ENCODE measurements at regions not wholly inside any gene's neighbourhood (a gene's known extent, or its start where the extent isn't known, plus 50 kb on each side); places are given as distances from the start of the nearest gene placed in this dataset.
"Not testable (repeated sequence)": the region's sequence is repeated elsewhere in the genome, so short reads cannot be mapped to it uniquely, and the experiment has no call there.

DNA sequence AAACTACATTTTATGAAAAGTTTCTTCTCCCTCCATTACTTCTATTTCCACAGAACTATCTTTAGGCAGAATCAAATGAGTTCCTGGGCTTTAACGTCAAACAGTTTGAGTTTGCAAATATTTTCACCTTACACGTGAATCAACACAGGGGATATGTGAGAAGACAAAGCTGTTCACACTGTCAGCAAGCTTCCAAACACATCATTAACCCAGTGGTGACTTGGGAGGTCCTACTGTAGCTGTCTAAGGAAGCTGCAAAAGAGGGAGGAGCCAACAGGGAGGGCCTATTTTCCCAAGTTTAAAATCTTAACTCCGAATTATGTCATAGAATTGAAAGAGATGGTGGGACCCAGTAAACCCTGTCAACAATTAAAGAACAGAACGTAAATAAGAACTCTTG lies 337.8 kb upstream of the DNAJC19 start:
- DNase-seq: no peak

DNA sequence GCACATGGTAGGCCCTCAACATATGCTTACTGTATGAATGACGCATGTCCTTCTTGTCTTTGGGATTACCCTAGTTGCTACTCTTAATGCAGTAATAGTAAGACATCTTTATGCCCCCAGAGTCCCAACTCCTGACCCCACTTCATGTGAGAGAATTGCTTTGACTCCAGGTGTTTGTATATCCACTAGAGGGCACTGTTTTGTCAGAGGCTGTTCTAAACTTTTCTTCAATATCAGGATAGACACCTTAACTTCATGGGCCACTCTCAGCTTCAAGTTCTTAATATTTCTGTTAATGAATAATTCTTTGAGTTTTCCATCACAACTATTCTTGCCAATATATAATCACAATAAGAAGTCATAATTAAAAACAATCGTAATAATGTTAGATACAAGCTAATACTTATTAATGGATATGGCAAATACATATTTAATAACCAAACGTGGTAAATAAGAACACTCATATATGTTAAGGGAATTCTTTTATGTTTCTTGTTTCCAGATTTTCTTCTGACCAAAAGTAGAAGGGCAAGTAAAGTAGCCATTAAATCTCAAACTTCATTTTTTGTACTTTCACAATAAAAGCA lies 337.2 kb upstream of the DNAJC19 start:
- peak; percentile 48 to 58 for DNase-seq

DNA sequence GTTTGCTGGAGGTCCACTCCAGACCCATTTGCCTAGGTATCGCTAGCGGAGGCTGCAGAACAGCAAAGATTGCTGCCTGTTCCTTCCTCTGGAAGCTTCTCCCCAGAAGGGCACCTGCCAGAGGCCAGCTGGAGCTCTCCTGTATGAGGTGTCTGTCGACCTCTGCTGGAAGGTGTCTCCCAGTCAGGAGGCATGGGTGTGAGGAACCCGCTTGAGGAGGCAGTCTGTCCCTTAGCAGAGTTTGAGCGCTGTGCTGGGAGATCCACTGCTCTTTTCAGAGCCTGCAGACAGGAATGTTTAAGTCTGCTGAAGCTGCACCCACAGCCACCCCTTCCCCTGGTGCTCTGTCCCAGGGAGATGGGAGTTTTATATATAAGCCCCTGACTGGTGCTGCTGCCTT lies 335.0 kb upstream of the DNAJC19 start:
- DNase-seq: not testable (repeated sequence)

DNA sequence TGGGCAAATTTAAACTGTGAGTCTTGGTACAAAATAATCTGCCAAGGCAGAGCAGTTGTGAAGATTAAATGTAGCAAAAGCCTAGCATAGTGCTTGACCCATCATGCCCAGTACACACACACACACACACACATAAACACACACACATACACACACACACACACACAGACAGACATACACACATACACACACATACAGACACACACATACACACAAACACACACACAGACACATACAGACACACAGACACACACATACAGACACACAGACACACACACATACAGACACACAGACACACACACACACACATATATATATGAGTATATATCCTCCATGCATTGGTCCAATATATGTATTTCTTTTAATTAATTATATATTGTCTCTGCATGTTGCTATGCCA lies 328.8 kb upstream of the DNAJC19 start:
- DNase-seq: no peak

DNA sequence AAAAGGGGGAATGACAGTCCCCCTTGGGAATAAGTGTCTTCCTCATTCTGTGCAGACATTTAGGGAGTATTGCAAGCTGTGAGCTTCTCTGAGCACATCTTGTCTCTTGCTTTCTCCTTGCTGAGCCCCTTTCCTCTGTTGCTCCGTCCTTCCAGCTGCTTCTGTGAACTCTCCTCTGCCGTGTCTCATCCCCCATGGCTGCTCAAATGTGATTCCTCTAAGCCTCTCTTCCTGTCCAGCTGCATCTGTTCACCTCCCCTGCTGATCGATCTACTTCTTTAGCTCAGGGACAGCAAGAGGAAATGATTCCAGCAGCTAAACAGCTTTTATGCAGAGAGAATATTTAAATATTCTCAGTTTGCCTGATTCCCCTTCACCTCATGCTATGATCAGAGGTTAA lies 328.0 kb upstream of the DNAJC19 start:
- no peak for DNase-seq

DNA sequence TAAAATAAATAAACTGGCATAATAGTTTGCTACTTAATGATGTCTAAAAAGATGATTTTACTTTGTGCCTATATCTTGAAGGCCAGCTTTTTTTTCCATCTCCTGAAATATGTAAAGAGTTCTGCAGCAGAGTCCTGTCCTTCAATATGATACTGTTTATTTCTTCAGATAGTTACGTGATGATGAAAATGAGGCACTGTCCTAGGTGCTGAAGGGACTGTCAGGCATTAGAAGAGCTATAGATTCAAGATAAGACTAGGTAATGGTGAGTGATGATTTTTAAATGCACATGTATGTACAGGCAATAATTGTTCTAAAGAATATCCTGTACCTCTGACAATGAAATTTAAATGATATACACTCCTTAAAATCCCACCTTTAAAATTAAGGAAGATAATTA lies 326.9 kb upstream of the DNAJC19 start:
- DNase-seq: peak in 1 of 2 experiments; percentile 30

DNA sequence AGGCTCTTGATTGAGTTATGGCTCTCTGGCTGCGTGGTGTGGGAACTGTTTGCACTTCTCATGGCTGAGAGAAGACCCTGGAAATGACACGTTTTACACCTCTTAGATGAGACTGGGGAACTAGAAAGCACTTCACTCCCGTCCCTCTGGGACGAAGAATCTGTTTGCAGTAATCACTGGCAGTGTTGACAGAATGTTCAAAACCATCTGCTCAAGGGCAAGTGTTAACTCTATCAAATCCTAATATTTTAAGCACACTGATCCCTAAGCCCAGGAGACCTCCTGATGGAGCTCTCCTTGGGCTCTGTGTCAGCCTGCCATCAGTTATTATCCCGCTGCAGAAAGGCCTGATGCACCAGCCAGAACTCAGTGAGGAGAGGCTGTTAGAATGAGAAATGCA lies 323.8 kb upstream of the DNAJC19 start:
- no peak for DNase-seq

DNA sequence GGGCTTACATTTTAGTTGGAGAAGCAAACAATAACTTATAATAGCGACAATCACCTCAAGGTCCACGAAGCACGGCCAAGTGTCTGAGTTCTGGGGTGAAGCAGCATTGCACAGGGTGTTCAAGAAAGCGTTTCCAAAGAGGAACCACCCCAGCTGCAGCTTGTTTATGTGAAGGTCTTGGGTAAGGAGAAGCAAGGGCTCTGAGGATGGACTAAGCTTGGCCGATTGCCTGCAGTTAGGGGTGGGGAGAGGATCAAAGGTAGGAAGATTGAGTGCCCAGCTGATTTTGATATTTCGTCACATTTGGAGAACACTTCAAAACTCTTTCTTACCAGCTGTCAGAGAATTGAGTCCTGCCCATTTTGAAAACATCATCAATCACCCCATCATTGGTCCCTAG lies 321.6 kb upstream of the DNAJC19 start:
- no peak for DNase-seq

DNA sequence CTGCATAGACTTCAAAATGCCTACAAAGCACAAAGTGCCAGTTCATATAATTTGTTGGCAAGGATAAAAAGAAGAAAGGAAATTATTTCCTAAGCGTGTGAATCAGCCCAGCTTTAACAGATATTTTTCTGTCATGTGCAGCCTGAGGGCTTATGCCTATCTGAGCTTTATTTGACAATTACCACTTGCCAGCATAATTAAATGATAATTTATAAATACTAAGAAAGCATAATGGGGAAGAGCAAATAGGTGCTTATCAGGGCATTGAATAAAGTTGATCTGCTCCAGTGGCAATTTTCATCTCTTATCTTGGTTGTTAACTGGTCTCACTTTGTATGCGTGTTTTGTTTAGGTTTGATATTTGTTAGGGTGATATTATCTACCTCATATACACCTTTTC lies 313.4 kb upstream of the DNAJC19 start:
- DNase-seq: no peak

DNA sequence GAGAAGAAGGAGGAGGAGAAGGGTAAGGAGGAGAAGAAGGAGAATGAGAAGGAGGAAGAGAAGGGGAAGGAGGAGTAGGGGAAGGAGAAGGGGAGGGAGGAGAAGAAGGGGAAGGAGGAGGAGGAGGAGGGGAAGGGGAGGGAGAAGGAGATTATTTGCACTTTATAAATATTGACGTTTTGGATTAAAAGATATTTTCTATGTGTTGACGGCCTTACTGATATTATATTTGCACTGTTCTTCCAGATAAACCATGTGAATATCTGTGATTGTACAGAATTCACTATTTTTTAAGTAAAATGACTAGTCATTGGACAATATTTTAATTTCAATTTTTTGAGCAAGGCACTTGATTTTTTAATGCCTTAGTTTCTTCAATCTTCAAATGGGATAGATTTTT lies 310.5 kb upstream of the DNAJC19 start:
- no peak for DNase-seq

DNA sequence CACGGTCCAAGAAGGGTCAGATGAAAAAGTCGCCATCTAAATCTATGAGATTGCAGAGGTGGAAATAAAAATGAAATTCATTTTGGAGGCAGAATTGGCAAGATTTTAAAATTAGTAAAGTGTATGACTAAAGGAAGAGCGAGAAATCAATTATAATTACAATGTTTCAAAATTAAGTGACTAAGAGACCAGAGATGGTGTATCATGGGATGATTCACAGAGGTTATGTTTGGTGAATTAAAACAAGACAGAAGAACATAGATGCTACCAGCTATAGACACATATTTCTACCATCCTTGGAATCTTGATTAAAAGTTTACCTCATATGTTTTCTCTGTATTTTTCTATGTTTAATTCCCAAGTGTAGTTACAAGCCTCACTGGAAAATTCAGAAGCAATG lies 308.9 kb upstream of the DNAJC19 start:
- DNase-seq: no peak

DNA sequence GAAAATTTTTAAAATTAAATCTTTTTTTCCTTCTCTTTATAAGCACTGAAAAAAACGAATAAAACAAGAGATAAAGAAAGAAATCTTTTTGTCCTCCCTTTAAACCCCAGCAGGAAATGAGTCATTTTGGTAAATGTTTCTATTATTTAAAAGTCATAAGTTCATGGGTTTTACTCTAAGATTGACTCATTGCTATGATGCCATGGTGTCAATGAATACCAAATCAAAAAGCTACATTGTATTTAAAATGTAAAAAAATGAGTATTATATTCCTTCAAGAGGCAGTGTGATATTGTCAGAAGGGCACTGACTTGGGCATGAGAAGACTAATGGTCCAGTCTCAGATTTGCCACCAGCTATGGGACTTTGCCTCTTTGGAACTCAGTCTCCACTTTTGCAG lies 303.4 kb upstream of the DNAJC19 start:
- DNase-seq: no peak

DNA sequence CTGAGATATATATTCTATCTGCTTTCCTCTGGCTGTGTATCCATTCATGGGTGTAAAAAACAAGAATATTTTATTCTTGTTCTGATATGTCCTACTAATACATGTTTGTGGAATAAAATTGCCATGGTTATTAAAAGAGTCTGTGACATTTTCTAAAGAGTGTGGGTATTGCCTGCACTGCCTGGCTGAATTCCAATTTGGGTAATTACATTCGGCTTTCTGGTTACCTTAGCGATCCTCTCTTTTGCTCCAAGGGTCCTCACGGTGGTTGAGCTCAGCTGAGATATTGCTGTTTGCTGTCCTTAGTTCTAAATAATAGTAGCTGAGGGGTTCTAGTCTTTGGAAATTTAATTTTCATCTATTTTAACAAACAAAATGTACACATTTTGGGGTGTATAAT lies 301.4 kb upstream of the DNAJC19 start:
- DNase-seq: no peak

DNA sequence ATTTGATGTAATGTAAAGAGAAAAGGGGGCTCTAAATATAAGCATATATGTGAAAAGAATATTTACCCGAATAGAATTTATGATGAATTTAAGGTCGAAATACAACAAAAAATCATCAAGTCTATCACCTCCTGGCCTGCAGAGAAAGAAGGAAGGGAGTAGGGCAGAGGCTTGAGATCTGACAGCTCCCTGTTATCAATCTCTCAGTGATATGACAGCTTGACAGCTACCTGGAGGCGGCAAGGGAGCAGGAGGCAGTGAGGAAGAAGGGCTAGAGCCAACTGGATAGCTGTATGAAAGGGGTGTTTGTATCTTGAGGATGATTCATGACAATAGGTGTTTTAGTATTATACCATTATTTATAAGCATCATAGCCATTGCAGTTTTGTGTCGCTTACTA lies 299.8 kb upstream of the DNAJC19 start:
- no peak for DNase-seq

DNA sequence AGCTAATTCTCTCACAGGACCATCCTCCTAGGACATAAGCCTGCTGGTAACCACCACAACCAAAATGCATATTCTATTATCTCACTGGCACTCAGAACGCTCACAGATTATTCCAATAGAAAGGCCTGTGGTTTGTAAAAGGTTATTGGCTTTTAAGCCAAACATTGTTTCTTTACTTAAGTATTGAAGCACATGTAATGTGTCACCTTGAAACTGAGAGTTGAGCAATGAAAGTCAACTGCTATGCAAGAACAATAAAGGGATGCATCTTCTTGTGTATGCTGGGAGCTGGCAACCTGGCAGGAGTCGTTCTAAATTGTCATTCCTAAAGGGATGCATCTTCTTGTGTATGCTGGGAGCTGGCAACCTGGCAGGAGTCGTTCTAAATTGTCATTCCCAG lies 298.6 kb upstream of the DNAJC19 start:
- no peak for DNase-seq

DNA sequence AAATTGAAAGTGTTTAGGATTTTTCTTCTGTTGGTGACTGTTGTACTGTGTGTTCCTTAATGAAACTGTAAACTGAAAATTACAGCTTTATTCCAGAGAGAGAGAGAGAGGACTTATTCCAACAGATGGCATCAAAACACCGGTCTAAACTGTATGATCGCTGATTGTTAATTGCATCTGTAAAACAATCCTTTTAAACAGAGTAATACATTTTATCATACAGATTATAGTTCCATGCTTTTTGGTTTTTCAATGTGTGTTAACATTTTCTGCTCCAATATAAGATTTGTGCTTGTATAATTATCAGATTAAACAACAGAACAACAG lies 289.7 kb upstream of the DNAJC19 start:
- no peak for DNase-seq

DNA sequence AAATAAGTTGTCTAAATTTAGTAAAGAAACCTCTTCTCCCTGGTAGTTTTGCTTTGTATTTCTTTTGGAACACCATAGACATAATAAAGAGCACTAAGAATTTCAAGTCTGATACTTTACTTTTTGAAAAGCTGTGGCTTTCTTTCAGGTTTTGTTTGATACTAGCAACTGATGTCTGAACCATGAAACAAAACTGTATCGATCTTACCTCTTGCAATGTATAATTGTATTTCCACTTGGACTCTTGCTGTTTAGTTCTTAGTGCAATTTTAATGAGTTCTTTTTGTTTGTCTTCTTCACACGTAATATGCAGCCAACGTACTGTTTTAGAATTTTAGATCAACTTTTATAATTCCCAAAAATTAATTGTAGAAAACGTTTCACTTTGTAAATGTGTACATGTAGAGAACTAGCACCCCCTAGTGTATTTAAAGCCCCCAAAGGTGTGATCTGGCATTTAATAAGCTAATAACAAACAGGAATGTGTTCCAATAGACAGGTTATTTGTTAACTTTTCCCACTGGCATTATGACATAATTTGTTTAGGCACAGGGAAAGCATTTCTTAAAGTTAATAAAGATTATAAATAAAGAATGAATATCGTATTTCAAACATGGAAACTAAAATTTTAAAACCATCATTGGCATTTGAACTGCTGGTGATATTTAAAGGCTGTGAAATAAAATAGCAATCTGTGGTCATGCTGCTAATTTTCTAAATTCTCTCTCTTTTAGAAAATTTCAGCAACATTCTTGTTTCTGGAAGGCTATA lies 289.1 kb upstream of the DNAJC19 start:
- DNase-seq: no peak

DNA sequence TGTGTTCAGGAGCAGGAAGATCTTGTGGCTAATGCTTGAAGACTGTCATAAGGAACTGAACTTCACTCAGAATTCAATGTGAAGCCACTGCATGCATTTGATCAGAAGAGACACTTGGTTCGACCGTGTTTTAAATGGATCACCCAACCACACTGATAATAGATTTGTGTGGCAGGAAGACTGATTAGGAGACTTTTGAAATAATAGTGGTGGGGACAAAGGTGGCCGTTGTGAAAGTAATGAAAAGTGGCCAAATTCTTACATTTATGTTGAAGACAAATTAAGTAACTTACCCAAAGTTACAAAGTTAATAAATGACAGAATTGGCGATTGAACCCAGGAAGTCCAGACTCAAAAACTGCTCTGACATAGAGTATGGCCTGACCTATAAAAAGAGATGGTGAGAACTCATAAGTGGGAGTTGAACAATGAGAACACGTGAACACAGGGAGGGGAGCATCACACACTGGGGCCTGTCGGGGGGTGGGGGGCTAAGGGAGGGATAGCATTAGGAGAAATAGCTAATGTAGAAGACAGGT lies 286.9 kb upstream of the DNAJC19 start:
- DNase-seq: no peak

DNA sequence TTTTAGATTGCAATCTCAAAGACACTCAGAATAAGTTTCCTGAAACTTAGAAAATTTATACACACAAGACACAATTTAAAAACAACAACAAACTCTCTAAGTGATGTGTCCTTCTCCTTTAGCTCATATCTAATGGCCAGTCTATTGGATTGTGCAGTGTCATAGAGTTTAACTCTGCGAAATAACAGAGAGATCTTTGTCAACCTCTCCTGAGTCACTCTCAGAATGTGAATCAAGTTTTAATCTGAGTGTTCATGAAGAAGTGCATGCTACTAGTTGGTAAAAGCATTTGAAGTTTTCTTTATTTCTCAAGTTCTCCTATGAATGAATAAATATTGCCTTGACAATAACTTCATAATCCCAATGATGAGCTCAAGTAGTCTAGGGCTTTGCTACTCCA lies 284.5 kb upstream of the DNAJC19 start:
- no peak for DNase-seq

DNA sequence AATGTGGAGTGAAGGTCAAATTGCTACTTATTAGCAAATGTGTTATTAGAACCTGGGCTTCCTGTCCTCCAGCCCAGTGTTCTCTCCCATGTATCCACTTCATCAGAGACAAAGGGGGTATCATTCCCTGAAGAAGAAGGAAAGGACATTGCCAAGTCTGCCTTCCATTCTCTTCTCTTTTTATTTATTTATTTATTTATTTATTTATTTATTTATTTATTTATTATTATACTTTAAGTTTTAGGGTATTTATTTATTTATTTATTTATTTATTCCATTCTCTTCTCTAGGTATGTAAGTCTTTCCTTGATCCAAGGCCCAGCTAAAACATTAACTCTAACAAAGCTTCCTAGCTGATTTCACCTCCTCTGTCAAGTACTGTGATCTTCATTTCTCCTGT lies 277.8 kb upstream of the DNAJC19 start:
- DNase-seq: no peak

DNA sequence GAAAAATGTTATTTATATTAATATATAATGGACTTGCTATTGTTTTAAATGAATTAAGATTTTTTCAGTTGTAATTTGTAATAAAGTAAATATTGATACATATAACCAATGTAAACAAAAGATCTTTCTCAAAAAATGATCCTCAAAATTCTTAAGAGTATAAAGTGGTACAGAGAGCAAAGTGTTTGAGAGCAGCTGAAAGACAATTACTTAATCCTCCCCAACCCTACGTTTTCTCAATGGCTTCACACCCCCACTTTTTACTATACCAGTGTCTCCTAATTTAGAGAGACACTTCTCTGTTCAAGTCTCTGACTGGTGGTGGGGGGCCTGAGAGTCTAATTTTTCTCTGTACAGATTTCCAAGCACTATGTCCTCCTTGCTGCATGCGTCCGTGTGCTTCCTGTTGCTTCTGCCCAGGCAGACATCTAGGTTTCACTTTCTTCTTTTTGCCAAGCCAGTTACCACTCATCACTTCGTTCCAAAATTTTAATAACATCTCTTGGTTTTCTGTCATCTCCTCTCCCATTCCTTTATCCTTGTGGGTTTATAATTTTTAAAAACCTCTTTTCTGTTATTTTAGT lies 276.3 kb upstream of the DNAJC19 start:
- DNase-seq: peak in 1 of 2 experiments; percentile 2

DNA sequence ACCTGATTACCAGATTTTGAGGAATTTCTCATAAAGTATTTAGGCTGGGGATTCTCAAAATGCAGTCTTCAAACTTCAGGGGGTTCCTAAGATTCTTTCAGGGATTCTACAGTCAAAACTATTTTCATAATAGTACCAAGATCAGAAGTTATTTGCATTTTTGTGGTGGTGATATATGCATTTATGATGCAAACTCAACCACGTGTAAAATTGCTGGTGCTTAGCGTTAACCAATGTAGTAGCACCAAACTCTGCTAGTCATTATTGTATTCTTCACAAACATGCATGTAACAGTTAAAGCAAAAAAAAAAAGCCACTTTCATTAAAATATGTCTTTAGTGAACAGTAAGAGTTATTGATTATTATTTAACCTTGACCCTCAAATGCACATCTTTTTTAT lies 274.9 kb upstream of the DNAJC19 start:
- no peak for DNase-seq

DNA sequence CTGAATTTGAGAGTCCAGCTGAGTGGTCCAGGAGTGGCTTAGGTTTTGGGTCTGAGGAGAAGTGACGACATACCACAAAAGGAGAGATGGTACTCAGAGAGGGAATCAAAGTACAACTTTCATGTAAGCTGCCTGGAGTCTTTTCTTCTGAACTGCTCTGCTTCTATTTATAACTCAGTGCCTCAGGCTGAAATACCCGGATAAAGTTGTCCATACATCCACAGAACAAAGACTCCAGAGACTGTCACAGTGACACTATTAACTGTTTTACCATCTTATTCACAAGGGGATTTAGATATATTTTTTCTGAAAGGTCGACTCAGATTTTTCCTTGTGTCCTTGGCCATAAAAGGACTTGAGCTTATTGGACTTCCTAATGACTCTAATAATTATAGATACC lies 264.3 kb upstream of the DNAJC19 start:
- DNase-seq: no peak

DNA sequence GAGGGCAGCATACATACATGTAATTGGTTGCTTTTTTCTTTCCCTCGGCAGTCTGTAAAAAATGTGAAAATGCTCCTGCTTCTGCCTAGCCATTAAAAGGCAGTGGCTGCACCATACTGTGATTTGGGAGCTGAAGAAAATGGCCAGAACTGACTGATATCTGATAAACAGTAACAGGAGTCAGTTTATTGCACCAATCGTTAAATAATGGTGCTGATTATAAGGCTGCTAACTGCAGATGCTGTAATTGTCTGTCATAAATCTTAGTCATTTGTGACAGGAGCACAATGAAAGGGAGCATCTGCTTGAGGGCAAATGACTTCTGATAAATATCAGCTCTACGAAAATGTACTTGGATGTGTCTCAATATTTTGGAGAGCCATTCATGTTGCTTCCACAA lies 263.1 kb upstream of the DNAJC19 start:
- no peak for DNase-seq

DNA sequence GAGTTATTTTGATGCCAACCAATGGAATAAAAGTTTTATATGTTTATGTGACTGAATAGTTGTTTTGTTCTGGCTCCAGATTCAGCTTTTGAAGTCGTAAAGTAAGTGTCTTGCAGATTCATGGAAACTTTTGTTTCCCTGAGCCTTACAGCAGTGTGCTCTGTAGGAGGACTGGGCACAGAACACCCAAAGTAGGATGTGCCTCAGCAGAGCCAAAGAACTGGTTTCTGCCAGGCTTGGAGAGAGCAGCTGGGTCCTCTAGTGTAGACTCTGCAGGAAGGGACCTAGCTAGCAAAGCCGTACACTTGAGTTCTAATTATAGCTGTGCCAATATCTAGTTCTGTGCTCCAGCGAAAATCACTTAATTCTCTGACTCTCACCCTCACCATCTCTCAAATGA lies 261.2 kb upstream of the DNAJC19 start:
- DNase-seq: no peak

Measured in AML-193 (cell line).